ENCODE measurements at regions not wholly inside any gene's neighbourhood (a gene's known extent, or its start where the extent isn't known, plus 50 kb on each side); places are given as distances from the start of the nearest gene placed in this dataset.

DNA sequence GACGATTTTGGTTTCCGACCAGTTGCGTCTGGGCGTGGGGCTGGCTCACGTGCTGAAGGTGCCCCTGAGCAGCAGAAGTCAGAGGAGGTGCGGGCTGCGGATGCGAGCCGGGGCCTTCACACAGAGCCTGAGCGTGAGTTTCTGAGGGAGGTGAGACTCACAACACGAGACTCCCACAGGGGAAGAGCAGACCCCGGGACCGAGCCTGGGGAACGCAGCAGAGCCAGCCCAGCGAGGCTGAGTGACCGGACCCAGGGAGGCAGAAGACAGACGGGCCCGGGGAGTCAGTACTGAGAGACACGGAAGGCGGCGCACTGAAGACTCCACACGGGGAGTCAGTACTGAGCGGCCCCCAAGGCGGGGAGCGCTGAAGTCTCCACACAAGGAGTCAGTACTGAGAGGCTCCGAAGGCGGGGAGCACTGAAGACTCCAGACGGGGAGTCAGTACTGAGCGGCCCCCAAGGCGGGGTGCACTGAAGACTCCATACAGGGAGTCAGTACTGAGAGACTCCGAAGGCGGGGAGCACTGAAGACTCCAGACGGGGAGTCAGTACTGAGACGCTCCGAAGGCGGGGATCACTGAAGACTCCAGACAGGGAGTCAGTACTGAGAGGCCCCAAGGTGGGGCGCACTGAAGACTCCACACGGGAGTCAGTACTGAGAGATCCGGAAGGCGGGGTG is 77.8 kb downstream of the DLL1 start:
- DNase-seq: no peak

DNA sequence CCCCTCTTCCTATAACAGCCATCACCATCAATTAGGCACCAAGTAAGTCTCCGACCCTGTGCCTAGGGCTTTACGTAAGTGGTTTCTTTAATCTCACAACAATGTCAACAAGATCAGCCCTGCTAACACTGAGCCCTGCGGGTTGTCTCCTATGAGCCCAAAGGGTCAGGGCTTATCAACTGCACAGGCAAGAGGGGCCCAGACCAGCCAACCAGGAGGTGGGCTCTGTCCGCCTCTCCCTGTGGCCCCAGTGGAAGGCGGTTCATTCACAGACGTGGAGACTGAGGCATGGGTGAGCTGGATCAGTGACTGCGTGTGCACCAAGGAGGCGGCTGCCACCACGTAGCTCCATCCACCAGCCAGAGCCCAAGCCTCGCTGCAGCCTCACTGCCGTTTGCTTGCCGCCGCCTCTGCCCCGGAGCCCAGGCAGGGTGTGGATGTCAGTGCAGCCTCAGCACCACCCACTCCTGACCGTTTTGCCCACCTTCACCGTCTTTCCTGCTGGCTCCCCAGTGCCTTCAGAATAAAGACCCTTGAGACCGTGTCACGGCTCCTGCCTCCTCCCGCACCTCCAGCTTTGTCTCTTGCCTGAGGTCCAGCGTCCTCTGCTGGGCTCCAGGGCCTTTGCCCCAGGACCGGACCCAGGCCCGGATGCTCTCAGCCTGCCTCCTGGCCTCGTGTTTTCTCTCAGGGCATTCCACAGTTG is 78.7 kb downstream of the DLL1 start:
- DNase-seq: no peak

DNA sequence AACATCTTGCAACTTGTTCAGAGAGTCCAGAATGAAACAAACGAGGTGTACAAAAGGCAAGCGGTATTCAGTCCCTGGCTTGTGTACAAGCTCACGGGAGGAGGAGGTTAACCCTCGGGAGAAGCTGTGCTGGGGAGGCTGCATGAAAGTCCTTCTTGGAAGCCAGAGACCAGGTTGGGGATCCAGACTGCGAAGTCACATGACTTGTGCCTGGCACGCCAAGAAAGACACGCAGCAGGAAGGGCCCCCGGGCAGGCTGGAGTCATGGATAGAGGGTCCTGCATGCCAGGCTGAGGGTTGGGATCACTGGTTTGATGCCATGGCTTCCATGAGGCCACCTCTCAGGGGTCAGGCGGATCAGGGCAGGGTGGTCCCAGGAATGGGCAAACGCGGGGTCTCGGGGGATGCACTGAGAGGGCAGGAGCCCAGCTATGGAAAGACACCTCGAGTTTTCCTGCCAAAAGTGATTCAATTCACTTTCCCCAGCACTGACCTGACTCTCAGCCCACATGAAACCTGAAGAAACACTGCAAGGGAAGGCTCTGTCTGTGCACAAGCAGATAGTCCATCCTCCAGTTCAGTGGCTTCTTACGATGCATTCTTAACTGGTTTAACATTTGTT is 79.4 kb downstream of the DLL1 start:
- no peak for DNase-seq

DNA sequence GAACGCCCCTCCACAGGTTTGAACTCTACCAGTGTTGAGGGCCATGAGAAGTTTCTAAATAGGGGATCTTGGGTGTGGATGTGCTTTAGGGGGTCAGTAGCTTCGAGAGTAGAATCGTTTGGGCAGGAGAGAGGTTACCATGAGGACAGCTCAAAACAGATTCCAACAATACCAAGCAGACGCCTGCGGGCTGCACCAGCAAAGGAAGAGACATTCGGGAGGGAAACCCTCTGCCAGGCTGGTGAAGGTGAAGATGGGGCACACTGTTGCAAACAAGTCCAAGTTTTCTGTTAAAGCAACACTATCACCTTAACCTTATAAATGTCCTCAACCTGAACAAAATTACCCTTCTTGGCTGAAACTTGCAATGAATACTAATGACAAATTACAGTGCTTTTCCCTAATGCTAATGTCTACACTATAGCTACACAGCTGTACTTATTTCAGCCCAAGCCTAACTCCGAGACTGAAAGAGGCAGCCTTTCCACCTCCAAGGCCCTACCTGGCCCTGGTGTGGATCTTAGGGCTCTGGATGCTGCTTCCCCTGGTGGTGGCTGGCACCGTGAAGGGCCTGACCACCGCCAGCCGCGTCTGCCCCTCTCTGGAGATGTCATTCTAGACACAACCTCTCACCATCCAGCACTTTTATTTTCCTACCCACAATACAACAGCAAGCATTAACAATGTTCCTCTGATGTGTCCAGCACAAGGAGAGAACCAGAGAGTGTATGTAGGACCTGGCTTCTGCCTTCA is 80.1 kb downstream of the DLL1 start:
- no peak for DNase-seq

DNA sequence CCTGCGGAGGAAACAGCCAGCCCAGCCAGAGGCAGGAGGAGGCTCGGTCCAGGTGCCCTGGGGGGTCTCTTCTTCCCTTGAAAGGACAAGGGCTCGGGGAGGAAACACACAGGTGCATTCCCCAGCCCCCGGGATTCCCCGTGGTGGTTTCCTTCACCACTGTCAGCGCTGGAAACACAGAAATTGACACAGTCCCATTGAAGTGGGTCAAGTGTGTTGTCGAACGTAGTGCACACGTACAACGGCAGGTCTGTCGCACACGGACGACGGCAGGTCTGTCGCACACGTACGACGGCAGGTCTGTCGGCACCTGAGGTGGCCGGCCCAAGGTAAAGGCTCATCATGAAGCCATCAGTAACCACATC is 80.9 kb downstream of the DLL1 start:
- no peak for DNase-seq

DNA sequence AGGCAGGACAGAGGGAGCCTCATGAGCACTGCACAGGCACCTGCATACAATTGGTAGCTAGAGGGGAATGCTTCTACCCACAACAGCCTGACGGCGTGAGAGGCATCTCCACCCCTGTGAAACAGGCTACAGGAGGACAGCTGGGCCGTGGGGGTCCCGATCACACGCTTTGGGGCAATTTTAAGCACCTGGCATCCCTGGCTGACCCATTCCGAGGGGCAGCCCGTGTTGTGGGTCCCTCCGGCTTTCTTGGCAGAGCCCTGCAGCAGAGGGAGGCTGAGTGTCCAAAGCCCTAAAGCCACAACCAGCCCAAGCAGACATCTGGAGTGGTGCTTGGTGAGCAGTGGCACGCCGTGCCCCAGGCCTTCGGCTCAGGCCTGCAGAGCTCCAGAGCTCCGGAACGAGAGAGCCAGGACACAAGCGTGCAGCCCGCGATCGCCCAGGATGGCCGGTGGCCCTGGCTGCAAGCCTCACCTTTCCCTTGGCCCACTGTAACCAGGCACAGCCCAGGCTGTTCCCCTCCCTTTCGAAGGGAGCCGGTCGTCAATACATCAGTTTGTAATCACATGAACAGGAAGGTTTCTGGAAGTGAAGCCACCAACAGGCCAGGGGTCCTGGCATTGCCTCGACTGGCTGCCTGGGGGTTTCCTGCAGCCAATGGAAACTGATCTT is 81.4 kb downstream of the DLL1 start:
- DNase-seq: no peak

DNA sequence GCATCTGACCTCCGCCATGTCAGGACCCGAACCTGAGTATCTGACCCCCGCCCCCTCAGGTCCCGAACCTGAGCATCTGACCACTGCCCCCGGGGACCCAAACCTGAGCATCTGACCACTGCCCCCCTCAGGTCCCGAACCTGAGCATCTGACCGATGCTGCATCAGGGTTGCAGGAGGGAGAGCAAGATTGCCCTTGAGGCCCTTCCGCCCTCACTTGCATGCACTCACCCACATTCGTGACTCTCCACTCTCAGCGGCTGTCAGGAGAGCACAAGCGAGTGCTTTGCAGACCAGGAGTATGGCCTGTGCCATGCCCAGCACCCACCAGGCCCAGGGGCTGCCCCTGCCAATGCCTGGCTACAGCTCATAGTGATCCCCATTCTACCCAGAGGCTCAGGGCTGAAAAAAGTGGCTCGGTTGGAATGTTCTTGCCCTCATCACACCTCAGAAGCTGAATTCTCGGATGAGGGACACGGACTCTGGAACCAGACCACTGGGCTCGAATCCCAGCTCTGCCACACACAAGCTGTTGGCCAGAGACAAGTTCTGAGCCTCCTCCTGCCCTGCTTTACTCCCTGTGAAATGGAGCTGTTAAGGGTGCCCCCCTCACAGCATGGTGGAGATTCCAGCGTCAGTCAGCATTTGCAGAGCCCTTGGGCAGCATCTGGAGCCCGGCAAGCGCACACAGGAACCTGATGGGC is 82.1 kb downstream of the DLL1 start:
- DNase-seq: no peak

DNA sequence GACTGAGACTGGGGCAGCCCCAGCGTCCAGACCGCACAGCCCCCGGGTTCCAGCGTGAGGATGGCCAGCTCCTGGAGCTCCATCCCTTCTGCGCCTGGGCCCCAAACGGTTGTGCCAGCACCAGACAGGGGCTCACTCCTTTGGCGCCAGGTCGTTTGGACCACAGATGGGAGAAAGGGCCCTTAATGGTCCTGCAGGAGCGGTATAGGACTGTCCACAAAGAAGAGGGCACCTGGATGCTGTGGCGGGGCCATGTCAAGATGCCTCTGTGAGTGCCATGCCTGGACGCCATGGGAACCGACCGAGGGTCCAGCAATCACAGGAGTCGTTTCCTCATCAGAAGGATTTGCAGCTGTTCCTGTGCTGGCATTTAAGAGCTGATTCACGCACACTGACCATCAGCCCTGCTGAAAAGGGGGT is 82.7 kb downstream of the DLL1 start:
- DNase-seq: no peak

DNA sequence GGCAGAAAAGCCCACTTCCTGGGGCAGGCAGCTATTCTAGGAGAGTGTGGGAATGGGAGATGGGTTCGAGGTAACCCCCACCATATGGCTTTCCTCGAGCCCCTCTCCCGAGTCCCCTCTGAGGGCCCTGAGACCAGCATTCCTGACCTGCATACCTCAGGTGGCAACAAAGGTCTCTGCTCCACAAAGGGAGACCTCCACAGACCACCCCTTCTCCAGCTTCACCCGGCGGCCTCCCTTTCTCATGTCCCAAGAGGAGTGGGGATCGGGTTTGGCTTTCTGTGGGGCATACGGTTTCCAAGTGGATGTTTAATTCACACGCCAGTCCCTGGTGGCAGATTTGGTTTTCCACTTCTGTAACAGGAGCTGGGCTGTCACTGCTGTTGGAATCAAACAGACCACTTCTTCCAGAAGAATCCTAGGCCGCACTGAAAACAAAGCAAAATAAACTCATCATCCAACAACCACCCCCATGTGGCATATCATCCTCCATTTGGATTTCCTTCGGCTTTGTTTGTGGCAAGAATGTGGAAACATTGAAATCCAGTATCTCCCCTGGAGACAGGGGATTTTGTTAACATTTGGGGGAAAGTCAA is 83.2 kb downstream of the DLL1 start:
- no peak for DNase-seq

DNA sequence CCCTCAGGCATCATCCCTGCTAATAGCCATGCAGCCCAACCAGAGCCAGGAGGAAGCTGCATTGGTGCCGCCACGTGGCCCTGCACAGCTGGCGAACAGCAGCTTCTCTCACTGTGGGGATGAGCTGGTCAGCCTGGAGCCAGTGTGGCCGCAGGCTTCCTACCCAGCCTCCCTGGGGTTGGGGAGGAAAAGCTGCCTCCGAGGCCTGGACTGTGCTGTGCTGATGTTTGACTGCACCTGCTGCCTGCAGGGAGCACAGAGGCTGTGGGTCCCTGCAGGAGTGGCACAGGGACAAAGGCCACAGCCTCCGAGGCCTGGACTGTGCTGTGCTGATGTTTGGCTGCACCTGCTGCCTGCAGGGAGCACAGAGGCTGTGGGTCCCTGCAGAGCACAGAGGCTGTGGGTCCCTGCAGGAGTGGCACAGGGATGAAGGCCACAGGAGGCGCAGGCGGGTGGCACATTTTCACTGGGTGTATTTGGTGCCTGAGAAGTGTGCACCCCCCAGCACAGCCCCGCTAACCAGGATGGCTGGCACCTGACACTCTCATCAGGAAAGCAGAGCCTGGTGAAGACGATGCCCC is 83.9 kb downstream of the DLL1 start:
- DNase-seq: no peak

DNA sequence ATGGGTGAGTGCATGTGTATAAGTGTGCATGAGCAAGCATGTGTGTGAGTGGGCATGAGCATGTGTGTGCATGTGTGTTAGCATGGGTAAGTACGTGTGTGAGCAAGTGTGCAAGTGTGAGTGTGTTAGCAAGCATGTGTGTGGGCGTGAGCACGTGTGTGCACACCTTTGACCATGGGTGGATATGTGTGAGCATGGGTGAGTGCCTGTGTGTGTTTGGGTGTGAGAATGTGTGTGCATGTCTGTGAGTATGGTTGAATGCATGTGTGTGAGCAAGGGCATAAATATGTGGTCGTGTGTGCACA is 84.6 kb downstream of the DLL1 start:
- DNase-seq: no peak

DNA sequence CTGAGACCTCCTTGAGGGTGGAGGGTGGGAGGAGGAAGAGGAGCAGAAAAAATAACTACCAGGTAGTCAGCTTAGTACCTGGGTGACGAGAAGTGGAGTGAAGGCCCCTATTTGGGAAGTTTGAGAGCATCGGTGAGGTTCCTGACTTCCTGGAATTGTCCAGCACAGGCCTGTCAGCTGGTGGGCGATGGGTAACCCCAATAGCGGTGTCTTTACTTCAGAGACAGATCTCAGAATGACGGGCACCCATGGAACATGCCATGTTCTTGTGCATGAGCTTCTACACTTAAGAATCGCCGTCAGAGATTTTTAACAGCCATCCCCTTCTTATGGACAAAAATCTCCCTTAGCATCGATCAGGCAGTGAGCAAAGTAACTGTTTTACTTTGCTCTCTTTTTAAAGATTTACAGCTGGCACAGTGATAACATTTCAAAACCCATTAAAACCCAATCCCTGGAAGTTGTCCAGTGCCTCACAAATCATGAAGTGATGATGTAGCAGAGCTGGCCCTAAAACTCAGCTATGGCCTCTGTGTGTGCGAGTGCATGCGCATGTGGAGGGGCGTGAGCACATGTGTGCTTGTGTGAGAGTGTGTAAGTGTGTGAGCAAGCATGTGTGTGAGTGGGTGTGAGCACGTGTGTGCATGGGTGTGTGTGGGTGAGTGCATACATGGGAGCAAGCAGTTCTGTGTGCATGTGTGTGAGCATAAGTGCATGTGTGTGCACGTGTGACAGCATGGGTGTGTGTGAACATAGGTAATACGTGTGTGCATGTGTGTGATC is 85.2 kb downstream of the DLL1 start:
- DNase-seq: no peak

DNA sequence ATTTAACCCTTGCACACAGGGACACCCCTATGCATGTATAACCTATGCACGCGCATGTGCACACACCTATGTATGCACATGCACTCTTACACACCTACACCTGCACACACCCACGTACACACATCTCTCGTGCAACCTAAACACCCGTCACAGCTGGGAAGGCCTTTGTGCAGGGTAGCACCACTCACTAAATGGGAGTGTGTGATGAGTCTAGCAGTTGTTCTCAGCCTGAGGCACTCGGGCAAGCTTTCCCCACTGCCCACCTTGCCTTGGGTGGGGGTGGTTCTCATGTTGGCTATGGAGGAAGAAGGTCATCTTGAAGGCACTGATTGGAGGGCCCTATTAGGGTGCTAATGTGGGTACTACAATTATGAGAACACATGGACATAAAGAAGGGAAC is 85.8 kb downstream of the DLL1 start:
- DNase-seq: no peak

DNA sequence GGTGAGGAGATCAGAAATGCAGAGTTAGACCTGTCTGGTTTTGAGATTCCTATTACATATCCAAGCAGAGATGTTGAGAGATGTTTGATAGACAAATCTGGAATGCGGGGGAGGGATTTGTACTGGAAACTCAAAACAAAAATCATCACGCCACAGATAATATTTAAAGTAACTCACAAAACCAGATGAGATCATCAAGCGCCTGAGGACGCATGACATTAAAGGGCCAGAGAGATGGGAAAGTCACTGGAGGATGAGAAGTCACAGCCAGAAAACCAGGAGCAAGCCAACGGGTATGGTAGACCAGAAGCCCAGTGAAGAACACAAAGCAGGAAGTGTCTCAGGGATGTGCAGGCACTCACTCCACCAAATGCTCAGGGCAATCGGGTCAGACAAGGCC is 87.7 kb downstream of the DLL1 start:
- DNase-seq: no peak

DNA sequence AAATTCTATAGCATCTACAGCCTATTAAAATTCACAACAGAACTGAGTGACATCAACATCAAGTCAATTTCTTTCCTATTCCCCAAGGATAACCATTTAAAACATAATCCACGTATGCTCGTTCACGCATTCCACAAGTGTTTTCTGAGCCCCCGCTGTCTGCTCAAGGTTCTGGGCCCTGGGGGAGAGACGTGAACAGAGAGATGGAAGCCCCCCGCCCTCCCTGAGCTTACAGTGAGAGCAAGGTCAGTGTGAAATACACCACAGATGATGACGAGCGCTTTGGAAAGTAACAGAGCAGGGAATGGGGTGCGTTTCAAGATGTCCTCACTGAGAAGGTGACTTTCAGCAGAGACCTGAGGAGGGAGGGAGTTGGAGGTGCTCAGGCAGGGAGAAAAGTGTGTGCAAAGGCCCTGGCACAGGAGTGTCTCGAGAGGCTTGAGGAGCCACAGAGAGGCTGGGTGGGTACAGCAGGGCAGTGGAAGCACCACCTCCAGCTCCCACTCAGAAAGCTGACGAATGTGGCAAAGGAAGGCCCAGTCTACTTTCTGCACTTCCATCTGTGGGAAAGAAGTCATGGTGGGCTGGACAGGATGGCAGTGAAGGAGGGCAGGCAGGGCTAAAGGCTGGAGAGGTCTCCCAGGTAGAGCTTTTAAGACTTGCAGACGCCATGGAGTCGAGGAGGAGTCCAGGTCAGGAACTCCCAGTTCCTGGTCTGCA is 88.3 kb downstream of the DLL1 start:
- DNase-seq: no peak

DNA sequence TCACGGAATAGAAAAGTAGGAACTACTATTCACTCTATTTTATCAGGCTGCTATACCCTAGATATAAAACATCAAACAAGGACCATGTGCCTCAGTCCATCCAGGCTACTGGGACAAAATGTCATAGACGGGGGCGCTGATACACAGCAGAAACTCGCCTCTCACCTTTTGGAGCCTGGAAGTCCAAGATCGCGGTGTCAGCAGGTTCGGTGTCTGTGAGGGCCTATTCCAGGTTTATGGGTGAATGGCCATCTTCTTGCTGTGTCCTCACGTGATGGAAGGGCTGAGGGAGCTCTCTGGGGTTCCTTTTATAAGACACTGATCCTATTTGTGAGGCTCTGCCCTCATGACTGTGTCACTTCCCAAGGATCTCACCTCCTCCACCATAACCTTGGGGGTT is 89.5 kb downstream of the DLL1 start:
- DNase-seq: no peak

DNA sequence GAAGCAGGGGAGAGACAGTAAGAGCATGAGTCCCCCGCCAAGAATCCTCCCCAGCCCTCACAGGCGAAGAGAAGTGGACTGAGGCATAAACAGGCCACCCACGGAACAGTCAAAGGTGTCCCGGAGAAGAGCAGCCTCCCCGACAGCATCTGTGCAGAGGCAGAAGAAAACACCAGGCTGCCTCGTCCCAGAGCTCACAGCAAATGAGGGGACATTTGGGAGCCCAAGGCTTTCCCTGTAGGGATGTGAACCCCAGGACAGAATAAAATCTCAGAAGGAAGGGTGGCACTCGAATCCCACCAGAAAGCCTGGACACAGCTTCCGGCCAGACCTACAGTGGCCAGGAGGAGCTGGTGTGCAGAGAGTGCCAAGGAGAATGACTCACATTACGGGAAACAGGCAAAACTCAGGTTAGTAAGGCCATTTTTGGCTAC is 90.4 kb downstream of the DLL1 start:
- no peak for DNase-seq

DNA sequence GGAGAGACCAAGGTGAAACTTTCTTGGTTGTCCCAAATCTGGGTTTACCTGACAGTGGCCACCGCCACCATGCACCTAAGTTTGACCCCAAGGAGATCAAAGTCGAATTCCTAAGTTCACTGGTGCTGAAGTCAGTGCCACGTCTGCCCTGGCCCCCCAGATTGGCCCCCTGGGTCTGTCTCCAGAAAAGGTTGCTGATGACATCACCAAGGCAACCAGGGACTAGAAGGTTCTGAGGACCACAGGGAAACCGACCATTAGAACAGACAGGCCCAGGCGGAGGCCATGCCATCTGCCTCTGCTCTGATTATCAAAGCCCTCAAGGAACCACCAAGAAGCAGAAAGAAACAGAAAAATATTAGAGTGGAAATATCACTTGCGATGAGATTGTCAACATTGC is 91.2 kb downstream of the DLL1 start:
- no peak for DNase-seq

DNA sequence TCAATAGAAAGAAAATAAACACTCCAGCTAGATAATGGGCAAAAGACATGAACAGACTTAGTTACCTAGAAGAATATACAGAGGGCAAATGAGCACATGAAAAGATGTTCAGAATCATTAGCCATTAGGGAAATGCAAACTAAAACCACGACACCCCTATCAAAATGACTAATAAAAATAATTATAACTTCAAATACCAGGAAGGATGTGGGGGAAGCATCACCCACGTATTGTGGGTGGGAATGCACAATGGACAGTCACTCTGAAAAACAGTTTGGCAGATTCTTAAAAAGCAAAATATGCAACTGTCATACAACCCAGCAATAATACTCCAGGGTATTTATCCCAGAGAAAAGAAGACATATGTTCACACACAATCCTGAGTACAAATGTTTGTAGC is 92.6 kb downstream of the DLL1 start:
- DNase-seq: no peak

DNA sequence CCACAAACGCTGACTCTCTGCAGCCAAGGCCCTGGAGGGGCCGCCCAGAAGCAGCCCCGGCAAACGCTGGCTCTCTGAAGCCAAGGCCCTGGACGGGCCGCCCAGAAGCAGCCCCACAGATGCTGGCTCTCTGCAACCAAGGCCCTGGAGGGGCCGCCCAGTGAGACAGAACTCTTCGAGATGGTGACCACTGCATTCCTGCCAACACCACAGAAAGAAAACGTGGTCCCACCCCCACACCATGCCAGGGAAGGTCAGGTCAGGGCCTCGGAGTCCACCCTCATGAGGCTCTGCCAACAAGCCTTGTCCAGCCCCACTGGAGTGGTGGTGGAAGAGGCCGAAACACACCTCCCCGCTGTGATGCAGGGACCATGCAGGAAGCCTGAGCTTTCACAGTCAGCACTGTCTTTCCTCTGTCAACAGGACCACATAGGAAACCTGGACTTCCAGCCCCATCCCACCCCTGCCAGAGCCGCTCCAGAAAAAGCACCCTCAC is 97.5 kb downstream of the DLL1 start:
- no peak for DNase-seq

Data from activated T-cell treated with anti-CD3 and anti-CD28 coated beads for 4 hours (primary cell).